ENCODE measurements at regions not wholly inside any gene's neighbourhood (a gene's known extent, or its start where the extent isn't known, plus 50 kb on each side); places are given as distances from the start of the nearest gene placed in this dataset.

DNA sequence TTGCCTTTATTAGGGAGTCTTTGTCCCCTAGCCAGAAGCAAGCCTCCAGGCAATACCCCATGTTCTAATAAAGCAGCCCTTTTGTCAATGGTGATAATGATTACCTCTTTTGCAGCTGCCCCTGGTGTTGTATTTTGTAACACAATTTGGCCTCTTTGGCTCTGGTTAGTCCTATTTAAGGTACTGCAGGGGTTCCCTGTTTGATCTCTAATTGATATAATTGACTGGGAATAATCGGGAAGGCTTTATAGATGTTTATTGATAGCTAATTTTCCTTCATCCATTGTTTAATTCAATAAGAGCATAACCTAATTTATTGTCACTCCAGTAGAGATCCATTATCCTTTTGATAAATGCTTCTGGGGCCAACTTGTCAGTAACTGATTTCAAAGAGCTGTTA, 537.2 kb downstream of the PKHD1 start:
- no peak overlapping the region for H3K4me2 ChIP-seq (replicated peaks; ENCODE audit: low read depth, low read length, poor library complexity, severe bottlenecking)
- WGBS (ENCODE audit: insufficient coverage): no CpG with 5 or more reads among the region's 1 CpG
- H3K9me3 ChIP-seq (ENCODE audit: control extremely low read depth in 1 of 3, control insufficient read depth in 2 of 3, insufficient read depth in 1 of 3, low read length in 2 of 3): no peaks in the 10 kb centered on the region
- no peak for DNase-seq
- Mint-ChIP-seq H3K27ac (no peak overlapping the region), H3K4me3 (no peak overlapping the region), H3K27me3 (peaks cover 4% of the 10 kb centered on the region), H3K9me3 (ENCODE audit: insufficient read depth) (no peaks in the 10 kb centered on the region), H3K4me1 (no peaks in the 10 kb centered on the region)
- ATAC-seq (ENCODE audit: low read depth): no peak
- H3K27me3 ChIP-seq (replicated peaks in 1 of 4; ENCODE audit: control extremely low read depth in 1 of 4, control insufficient read depth in 3 of 4, insufficient read depth in 4 of 4, low read length in 3 of 4): no peaks in the 10 kb centered on the region
- H3K27ac ChIP-seq (ENCODE audit: low read length in 2 of 2): no peak overlapping the region
- H2AFZ ChIP-seq (ENCODE audit: insufficient read depth, low read depth, low read length, poor library complexity, severe bottlenecking): no peak overlapping the region
- no peaks in the 10 kb centered on the region for H3K79me2 ChIP-seq (ENCODE audit: control insufficient read depth, insufficient read depth, low read length)
- POLR2A ChIA-PET: no interaction called here
- no peaks in the 10 kb centered on the region for H4K20me1 ChIP-seq (ENCODE audit: control insufficient read depth, insufficient read depth, low read length, poor library complexity, severe bottlenecking)
- H3K9ac ChIP-seq (ENCODE audit: low read length): no peak overlapping the region
- no peaks in the 10 kb centered on the region for H3K4me1 ChIP-seq (ENCODE audit: control insufficient read depth in 2 of 2, insufficient read depth in 2 of 2, low read length in 2 of 2)
- no peak overlapping the region for H3K4me3 ChIP-seq (ENCODE audit: control extremely low read depth in 1 of 5, extremely low read depth in 1 of 5, insufficient read depth in 1 of 5, low read depth in 2 of 5, low read length in 4 of 5)
- TF ChIP-seq EZH2 (IDR thresholded peaks at IDR 0.05; ENCODE audit: borderline replicate concordance, insufficient read depth, low read depth, low read length, poor library complexity, severe bottlenecking): no peak
- TF ChIP-seq, protein P1, sequence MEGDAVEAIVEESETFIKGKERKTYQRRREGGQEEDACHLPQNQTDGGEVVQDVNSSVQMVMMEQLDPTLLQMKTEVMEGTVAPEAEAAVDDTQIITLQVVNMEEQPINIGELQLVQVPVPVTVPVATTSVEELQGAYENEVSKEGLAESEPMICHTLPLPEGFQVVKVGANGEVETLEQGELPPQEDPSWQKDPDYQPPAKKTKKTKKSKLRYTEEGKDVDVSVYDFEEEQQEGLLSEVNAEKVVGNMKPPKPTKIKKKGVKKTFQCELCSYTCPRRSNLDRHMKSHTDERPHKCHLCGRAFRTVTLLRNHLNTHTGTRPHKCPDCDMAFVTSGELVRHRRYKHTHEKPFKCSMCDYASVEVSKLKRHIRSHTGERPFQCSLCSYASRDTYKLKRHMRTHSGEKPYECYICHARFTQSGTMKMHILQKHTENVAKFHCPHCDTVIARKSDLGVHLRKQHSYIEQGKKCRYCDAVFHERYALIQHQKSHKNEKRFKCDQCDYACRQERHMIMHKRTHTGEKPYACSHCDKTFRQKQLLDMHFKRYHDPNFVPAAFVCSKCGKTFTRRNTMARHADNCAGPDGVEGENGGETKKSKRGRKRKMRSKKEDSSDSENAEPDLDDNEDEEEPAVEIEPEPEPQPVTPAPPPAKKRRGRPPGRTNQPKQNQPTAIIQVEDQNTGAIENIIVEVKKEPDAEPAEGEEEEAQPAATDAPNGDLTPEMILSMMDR (IDR thresholded peaks at IDR 0.05): no peak
- CTCF ChIA-PET: no interaction called here
- no peaks in the 10 kb centered on the region for H3K36me3 ChIP-seq (replicated peaks in 1 of 2; ENCODE audit: control extremely low read depth in 1 of 2, control insufficient read depth in 1 of 2, extremely low read depth in 1 of 2, insufficient read depth in 2 of 2, low read length in 1 of 2)
- intact Hi-C loops (cut with micrococcal nuclease): no loop called here

DNA sequence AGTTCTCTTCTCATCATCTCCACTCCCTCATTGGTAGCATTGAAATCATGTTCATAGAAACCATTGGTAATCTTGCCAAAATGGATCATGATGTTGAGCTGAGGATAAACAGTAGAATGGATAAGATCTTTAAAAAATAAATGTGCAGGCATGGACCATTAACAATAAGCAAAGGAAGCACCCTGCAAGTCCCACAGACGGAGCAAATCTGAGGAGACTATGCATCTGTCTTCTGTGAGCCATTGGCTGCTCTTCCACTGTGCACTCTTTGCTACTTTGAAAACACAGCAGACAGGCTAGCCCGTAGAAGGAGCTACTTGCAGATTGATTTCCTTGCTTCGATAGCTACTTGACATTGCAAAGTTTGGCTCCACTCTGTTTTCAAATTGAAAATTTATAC, 535.0 kb downstream of the PKHD1 start:
- no peaks in the 10 kb centered on the region for H4K20me1 ChIP-seq (ENCODE audit: control insufficient read depth, insufficient read depth, low read length, poor library complexity, severe bottlenecking)
- H3K27ac ChIP-seq (ENCODE audit: low read length in 2 of 2): no peak overlapping the region
- 79% methylated on average over 2 of the region's 3 CpGs for WGBS (ENCODE audit: insufficient coverage)
- no peaks in the 10 kb centered on the region for H3K9me3 ChIP-seq (ENCODE audit: control extremely low read depth in 1 of 3, control insufficient read depth in 2 of 3, insufficient read depth in 1 of 3, low read length in 2 of 3)
- DNase-seq: no peak
- H3K9me3 Mint-ChIP-seq (ENCODE audit: insufficient read depth): no peaks in the 10 kb centered on the region
- H3K79me2 ChIP-seq (ENCODE audit: control insufficient read depth, insufficient read depth, low read length): no peaks in the 10 kb centered on the region
- no peaks in the 10 kb centered on the region for H3K4me1 ChIP-seq (ENCODE audit: control insufficient read depth in 2 of 2, insufficient read depth in 2 of 2, low read length in 2 of 2)
- no peak overlapping the region for H3K4me3 Mint-ChIP-seq
- no peaks in the 10 kb centered on the region for H3K4me1 Mint-ChIP-seq
- H3K9ac ChIP-seq (ENCODE audit: low read length): no peak overlapping the region
- H3K27me3 ChIP-seq (replicated peaks in 1 of 4; ENCODE audit: control extremely low read depth in 1 of 4, control insufficient read depth in 3 of 4, insufficient read depth in 4 of 4, low read length in 3 of 4): no peaks in the 10 kb centered on the region
- no peak overlapping the region for H3K4me2 ChIP-seq (replicated peaks; ENCODE audit: low read depth, low read length, poor library complexity, severe bottlenecking)
- no peak overlapping the region for H3K4me3 ChIP-seq (ENCODE audit: control extremely low read depth in 1 of 5, extremely low read depth in 1 of 5, insufficient read depth in 1 of 5, low read depth in 2 of 5, low read length in 4 of 5)
- intact Hi-C loops (cut with micrococcal nuclease): no loop called here
- CTCF ChIA-PET: no interaction called here
- peaks cover 4% of the 10 kb centered on the region for H3K27me3 Mint-ChIP-seq
- no peaks in the 10 kb centered on the region for H3K36me3 ChIP-seq (replicated peaks in 1 of 2; ENCODE audit: control extremely low read depth in 1 of 2, control insufficient read depth in 1 of 2, extremely low read depth in 1 of 2, insufficient read depth in 2 of 2, low read length in 1 of 2)
- POLR2A ChIA-PET: no interaction called here
- no peak overlapping the region for H3K27ac Mint-ChIP-seq
- no peak for ATAC-seq (ENCODE audit: low read depth)
- TF ChIP-seq EZH2 (IDR thresholded peaks at IDR 0.05; ENCODE audit: borderline replicate concordance, insufficient read depth, low read depth, low read length, poor library complexity, severe bottlenecking): no peak
- TF ChIP-seq, protein P1 (IDR thresholded peaks at IDR 0.05): no peak
- no peak overlapping the region for H2AFZ ChIP-seq (ENCODE audit: insufficient read depth, low read depth, low read length, poor library complexity, severe bottlenecking)

All from B cell (primary cell).